HL-60/S4 treated with phorbol 12-myristate 13-acetate at 8.2 ng/mL for 4 days and 3 days (cell line): ENCODE measurements at regions not wholly inside any gene's neighbourhood (a gene's known extent, or its start where the extent isn't known, plus 50 kb on each side); places are given as distances from the start of the nearest gene placed in this dataset.
"Not testable (repeated sequence)": the region's sequence is repeated elsewhere in the genome, so short reads cannot be mapped to it uniquely, and the experiment has no call there.

Experiments
- in situ Hi-C: fragments of 300-500 bp; cut with MboI; formaldehyde crosslinking; loops from 2 replicates; pipeline ENCODE4 v1.15.0; 2022; ENCODE audit warnings: low sequenced_read_pairs

DNA sequence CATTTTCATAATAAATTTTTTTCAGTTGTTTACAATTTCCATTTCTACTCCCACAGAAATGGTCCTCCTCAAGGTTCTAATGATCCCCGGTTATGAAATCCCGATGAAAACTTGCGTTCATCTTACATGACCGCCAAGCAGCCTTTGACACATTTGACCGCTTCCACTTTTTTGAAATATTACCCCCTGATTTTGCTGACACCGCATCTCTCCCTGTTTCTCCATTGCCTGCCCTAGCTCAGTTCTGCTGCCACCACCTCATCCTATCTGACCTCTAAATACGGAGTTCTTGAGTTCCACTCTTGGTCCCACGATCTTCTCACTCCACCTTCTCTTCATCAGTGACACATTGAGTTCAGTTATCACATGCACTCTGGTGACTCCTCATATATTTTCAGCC is 74.1 kb downstream of the SLC35B3 start:
- in situ Hi-C loops: no loop called here

DNA sequence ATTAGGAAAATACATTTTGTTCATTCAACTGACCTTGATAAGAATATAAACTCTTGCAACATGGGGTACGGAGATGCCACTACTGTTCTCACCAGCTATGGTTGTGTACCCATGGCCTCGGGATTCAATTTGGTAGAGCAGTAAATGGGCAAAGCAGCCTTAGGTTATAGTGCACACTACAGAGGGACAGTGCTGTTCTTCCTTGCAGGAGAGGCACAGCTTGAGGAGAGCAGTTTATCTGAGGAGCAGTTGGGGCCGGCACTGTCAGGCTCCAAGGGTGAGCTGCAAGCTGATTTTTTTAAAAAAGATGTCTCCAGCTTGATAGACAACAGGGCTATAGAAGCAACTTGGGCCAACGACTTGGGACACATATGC is 82.4 kb downstream of the SLC35B3 start:
- in situ Hi-C loops: no loop called here

DNA sequence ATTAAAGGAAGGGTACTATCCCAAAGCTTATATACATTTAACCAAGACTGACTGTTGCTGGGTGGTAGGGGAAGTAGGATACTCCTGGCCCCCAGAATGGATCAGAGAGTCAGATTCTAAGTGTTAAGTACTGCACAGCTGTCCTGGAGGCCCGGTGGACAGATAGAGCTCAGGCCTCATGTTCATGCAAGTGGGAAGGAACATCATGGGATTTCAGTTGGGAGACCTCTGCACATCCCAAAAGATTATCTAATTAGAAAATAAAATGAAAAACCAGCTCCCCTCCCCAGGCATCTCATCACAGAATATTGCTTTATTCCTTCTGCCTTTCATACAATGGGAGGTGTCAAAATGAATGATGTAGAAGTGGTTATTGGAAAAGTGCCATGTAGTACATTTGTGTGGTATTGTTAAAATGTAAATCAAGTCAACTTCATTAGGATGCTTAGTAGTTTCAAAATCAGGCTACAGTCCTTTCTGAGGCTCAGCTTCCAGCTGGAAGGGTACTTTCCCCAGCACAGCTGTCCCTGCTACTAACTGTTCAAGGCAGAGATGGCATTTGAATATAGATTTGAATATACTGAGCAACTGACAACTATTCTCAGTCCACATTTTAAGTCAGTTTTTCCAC is 82.9 kb downstream of the SLC35B3 start:
- in situ Hi-C loops: no loop called here

DNA sequence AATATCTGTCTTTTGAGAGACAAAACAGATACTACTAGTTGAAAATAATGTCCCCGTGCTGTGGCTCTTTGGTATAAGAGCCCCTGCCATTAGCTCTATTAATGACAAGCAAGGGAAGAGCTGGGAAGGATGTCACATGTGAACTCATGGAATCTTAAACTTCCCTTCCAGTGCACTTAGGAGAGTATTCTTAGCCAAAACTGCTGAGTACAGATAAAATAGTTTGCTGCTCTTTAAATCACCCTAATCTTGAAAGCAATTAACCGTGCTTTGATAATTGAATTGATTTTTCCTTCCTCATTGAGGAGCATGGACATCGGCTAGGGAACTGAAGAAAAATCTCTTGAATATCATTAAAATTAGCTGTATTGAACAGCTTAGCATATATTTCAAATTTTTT is 91.7 kb downstream of the SLC35B3 start:
- in situ Hi-C loops: no loop called here

DNA sequence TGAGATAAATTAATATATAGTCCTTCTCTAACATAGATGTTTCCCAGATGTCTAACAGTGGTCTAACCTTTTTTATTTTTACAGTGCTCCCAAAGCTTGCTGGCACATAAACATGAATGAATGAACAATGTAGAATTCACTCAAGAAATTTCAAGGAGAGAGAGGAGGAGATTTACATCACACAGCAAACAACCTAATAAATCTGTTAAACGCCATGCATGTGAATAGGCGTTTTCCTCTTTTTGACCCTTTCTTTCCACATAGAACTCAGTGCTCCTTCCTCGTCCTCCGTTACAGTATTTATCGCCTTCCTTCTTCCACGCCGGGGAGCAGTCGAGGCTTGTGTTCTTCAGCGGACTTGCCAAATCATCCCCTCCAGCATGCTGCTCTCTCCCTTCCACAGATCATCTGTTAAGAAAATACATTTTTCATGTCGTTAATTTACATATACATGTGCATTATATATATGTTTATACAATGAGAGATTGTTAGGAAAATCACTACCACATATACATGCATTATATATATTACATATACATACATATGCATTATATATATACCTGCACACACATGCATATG is 93.0 kb downstream of the SLC35B3 start:
- in situ Hi-C loops: no loop called here

DNA sequence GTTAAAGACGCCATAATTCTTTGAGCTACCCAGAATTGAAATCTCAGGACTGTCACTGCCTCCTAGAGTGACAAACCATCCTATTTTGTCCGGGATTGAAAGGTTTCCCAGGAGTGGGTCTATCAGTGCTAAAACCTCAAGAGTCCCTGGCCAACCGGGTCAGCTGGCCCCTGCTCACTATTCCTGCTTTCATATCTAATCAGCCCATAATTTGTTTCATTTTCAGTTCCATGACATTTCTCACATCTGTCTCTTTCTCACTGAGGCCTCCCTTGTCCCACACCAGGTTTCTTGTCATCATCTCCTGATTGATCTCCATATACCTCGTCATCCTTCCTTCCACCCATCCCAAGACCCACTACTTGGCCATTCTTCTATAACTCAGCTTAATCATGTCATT is 98.2 kb downstream of the SLC35B3 start:
- in situ Hi-C loops: no loop called here

DNA sequence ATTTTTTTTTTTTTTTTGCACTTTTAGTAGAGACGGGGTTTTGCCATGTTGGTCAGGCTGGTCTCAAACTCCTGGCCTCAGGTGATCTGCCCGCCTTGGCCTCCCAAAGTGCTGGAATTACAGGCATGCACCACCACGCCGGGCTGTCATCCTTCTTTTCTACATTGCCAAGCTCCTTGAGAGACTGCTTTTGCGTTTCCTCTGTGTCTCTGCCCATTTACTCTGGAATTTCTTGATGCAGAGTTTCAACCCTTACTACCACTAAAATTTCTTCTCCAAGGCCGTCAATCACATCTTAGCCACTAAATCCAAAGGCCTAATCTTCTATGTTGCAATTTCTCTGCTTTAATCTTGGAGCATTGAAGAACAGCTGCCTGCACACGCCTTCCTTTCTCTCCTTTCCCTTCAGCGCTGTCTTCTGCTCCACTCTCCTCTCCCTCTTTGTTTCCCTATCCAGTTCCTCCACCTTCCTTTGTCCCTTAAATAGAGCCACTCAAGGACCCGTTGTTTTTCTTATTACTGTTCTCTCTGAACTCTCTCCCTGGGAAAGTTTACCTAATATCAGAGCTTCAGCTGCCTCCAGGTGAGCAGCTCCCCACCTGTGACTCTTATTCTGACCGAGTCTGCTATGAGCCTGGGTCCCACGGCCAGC is 98.8 kb downstream of the SLC35B3 start:
- in situ Hi-C loops: no loop called here

DNA sequence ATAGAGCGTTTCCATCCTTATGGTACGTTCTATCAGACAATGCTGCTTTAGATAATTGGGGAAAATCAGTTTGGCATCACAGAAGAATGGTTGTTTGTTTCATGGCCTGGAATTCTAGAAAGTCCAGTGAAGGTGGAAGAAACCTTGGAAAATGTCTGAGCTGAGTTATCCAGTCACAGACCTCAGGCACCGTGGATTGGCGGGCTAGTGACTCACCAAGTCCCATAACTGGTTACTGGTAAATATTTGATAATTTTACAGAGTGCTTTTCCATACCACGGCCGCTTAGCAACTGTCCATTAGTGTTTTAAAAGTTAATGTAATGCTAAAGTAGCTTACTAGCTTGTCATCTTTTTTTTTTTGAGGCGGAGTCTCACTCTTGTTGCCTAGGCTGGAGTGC is 99.4 kb downstream of the SLC35B3 start:
- in situ Hi-C loops: no loop called here

DNA sequence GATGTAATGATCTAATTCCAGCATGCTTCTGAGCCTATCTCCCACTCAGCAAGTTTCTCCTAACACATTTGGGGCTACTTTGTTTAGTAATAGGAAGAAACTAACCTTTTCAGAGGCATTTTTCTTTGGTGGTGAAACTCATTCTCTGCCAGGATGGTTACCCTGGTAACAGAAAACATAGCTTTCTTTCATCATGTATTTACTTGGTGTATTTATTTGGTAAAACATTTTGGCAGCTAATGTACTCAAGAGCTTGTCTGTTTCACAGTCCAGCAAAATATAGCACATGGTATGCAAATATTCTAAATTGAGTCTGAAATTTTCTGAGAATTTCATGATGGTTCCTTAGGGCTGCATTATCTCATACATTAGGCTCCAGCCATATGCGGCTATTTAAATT is 100.0 kb downstream of the SLC35B3 start:
- in situ Hi-C loops: no loop called here

DNA sequence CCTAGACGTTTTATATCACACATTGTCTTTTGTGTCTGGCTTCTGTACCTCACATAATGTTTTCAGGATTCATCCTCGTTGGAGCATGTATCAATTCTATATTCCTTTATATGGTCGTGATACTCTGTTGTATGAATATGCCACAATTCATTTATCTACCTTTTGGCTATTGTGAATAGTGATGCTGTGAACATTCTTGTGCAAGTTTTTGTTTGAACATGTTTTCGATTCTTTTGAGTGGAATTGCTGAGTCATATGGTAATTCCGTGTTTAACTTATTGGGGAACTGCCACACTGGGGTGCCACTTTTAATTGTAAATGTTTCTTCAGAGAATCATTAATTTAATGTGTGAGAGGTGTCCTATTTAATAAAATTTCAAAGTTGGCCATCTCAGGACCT is 101.2 kb downstream of the SLC35B3 start:
- in situ Hi-C loops: no loop called here

DNA sequence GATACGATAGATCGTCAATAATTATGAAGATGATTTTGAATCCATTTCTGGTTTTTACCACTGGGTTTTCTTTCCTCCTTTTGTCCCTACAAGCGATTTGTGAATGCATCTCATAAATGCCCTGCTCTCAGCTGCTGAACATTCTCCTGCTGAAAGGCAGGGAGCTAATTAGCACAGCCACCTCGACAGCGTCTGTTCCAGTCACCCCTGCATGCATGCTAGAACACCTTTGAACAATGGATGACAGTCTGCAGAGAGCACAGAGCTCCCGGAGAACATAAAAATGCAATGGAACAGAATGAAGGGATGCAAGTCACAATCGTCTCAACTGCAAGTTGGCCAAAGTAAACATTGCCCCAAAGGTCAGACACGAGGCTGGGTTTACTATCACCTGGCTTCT is 105.8 kb downstream of the SLC35B3 start:
- in situ Hi-C loops: no loop called here

DNA sequence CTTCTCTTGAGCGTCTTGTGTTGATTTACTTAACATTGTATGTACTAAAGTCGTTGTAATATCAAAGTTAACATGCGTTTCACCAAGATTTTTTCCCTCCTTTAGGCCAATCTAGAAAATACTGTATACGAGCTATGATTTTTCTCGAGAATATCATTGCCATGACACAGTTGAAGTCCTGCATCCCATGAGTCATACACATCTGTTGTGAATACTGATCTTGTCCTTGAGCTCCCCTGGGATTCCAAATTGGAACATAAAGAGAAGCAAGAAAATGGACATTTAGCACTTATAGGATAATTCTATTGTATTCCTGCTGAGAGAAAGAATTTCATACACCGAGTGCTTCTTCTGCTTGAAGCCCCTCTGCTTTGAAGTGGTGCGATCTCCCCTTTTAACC is 109.6 kb downstream of the SLC35B3 start:
- in situ Hi-C loops: no loop called here

DNA sequence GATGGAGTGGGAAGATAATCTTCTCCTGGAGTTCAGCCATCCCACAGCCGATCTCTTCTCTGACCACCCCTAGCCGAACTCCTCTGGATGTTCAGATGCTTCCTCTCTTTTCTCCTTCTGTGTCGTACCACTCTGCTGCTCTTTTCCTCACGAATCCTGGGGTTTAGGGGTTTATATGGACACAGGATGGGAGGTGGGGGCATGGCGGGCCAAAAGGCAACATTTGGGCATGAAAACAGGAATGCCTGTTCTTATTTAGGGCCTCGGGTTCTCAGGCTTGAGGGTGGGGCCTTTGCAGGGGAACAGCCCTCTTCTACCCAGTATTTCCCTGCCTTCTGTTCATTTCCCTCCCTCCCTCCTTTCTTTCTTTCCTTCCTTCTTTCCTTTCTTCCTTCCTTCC is 112.7 kb downstream of the SLC35B3 start:
- in situ Hi-C loops: no loop called here

DNA sequence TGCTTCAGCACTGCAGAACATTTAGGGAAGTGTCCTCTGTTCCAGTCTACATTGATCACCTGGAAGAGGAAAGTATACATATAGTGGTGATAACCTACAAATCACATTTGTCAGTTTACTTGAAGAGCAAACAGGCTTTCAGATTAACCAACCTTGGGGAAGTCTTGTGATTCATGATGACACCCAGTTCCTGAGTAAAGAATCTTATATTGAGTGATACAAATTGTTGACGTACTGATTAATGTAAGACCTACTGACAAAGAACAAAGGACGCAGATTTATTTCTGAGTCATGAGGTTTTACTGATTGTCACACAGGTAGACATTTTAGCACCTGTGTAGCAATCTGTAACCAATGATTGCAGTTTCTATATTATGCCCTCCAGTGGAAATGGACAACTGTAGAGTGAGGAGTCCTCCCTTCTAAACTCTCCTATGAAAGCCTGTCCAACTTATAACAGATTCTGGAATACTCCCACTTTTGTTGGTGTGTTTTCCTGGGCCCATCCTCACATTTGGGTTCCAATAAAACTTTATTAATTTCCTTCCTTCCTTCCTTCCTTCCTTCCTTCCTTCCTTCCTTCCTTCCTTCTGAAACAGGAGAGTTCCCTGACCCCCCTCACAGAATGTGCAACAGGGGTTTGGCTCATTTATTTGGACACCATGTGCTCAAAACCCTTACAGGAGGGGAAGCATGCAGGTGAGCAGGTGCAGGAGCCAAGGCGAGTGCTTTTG is 113.5 kb downstream of the SLC35B3 start:
- in situ Hi-C loops: no loop called here

DNA sequence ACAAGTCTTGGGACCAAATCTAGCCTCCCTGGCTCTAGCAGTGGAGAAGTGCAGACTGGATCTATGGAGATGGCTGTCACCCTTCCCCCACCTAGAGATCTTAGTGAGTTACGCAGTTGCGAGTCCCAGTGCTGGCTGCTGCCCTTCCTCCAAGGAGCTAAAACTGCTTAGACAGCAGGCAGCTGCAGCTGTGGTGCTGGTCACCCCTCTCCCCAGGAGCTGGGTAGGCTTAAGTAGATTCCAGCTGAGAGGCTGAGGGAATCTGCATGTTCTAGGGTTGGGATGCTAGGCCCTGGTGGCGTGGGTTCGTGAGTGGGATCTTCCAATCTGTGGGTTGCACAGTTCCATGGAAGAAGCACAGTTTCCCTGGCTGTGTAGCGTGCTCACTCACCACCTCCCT is 120.2 kb downstream of the SLC35B3 start:
- in situ Hi-C loops: no loop called here

DNA sequence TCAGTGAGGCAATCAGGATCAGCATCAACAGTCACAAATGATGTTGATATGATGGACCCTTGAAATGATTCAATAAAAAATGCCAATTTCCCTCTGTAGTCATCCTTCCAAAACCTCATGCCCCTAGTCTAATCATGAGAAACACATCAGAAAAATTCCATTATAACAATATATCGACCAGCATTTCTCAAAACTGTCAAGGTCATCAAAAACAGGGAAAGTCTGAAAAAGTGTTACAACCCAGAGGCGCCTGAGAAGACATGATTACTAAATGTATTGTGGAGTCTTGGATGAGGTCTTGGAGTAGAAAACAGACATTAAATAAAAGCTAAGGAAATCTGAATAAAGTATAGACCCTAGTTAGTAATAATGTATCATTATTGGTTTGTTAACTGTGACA is 133.8 kb downstream of the SLC35B3 start:
- in situ Hi-C loops: no loop called here

DNA sequence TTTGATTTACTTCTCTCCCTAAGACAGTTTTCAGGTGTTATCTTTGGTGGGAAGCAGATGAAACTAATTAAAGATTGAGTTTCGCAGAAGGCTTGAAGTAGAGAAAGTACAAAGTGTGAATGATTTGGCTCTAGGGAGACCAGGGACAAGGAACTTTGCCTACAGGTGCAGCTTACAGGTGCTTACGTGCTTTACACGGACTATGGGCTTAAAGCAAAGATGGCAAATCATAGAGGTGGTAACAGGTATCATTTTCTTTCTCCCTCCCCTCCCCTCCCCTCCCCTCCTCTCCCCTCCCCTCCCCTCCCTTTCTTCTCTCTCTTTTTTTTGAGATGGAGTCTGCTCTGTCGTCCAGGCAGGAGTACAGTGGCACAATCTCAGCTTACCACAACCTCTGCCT is 136.3 kb downstream of the SLC35B3 start:
- in situ Hi-C loops: no loop called here

DNA sequence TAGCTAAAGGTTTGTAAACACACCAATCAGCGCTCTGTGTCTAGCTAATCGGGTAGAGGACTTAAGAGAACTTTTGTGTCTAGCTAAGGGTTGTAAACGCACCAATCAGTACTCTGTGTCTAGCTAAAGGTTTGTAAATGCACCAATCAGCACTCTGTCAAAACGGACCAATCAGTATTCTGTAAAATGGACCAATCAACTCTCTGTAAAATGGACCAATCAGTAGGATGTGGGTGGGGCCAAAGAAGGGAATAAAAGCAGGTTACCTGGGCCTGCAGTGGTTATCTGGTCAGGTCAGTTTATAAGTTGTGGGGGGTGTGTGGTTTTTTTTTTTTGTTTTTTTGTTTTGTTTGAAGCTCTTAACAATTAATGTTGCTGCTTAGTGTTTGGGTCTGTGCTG is 152.4 kb downstream of the SLC35B3 start:
- in situ Hi-C loops: not testable (repeated sequence)

DNA sequence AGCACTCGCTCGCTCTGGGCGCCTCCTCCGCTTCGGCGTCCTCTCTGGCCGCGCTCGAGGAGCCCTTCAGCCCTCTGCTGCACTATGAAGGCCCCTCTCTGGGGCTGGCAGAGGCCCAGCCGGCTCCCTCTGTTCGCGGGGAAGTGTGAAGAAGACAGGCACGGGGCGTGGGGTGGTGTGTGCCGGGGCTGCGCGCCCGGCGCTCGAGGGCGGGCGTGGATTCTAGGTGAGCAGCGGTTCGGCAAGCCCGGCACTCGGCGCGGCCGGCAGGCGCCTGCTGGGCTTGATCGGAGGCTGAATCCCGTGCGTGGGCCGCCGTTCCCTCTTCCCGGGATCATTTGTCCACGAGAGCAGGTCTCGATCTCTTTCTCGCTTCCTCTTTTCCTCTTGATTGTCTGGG is 153.0 kb downstream of the SLC35B3 start:
- in situ Hi-C loops: no loop called here

DNA sequence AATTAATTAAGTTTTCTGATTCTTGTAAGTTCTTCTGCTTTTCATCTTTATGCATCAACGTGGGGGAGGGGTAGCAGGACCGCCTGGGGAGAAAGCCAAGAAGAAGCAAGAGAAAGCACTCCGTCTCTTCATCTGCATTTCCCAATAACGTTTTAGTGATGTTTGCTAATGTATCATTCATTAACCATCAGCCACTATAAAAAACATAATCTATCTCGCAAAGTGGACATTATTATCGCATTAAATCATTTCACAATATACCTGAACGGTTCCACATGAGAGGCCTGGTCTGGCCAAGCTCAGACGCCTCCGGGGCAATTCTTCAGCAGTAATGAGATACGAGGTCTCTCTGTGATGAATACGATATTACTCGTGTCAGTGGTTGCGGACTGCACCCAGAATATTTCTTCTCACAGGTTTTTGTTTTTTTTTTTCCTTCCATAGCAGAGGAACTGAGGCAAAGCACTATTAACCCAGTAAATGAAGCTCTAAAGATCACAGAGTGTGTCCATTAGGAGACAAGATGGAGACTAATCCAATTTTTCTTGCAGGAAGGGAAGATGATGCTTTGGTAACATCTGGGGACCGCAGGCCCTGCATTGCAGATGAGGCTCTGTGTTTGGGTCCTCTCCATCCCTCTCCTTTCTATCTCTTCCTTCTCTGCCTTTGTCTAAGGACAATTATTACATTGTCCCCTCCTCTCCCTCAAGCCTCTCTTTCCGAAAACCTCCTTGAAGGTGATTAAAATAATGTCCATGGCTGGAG is 156.1 kb downstream of the SLC35B3 start:
- in situ Hi-C loops: no loop called here

DNA sequence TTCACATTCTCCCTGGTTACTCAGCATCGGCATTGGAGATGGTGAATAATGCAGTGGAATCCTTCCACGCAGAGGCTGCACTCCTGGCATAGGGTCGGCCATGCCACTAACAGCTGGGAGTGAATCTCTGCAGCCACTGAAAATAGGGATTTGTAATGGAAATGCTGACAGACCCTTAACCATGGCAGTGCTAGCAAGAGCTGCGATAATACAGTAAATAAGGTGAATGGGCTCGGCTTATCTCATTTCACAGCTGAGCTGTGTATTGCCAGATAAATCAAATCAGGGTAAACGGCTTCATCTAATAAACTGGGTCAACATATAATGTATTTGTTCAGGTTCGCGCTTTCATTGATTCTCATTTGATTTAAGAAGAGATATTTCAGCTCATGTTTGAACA is 156.8 kb downstream of the SLC35B3 start:
- in situ Hi-C loops: no loop called here
